PFSK-1 (cell line): ENCODE measurements at regions not wholly inside any gene's neighbourhood (a gene's known extent, or its start where the extent isn't known, plus 50 kb on each side); places are given as distances from the start of the nearest gene placed in this dataset.

Experiments used
- FOXP2 ChIP-seq: optimal IDR thresholded peaks from 2 replicates; pipeline ENCODE3; 2011; ENCODE audit warnings: borderline replicate concordance, control low read depth, inconsistent platforms; ENCODE audit not compliant: insufficient read depth; ENCODE audit errors: extremely low read length, extremely low read depth
- POLR2AphosphoS5 ChIP-seq: IDR thresholded peaks from 2 replicates; pipeline ENCODE4 v1.6.1; 2012; ENCODE audit warnings: low read depth, mild to moderate bottlenecking, control low read depth, low read length, moderate library complexity
- SIN3A ChIP-seq: IDR thresholded peaks from 2 replicates; pipeline ENCODE4 v1.6.1; 2012; ENCODE audit warnings: mild to moderate bottlenecking, low read length, moderate library complexity, borderline replicate concordance; ENCODE audit not compliant: insufficient read depth
- TAF1 ChIP-seq: IDR thresholded peaks from 2 replicates; pipeline ENCODE4 v1.6.1; 2012; ENCODE audit warnings: low read length, control low read depth, borderline replicate concordance; ENCODE audit not compliant: insufficient read depth
- TF ChIP-seq, protein P1 (sequence below), 2 experiments: IDR thresholded peaks; 2 replicates each; pipeline versions ENCODE4 v1.6.1 to v1.8.0; 2011 to 2012; ENCODE audit warnings: low read depth in 2 of 2, low read length in 2 of 2, control low read depth in 1 of 2, inconsistent platforms in 1 of 2, mild to moderate bottlenecking in 1 of 2, moderate library complexity in 1 of 2; ENCODE audit not compliant: insufficient read depth in 1 of 2

DNA sequence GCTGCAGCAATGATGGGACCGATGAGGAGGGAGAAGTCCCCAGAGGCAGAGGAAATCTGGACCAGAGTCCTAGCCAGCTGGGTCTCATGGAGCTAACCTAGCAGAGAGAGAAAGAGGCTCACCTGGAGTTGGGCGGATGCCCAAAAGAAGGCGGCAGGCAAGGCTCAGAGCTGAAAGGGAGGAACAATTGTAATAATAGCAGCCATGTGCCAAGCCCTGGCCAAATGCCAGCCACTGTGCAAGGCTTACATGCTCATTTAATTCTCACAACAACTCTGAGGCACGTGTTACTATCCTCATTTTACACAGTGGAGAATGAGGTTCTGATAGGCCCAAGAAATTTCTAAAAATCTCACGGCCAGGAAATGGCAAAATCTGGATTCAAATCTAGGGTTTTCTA, 50.0 kb upstream of the ZNF648 start:
- no peak for TF ChIP-seq SIN3A
- TF ChIP-seq, protein P1, sequence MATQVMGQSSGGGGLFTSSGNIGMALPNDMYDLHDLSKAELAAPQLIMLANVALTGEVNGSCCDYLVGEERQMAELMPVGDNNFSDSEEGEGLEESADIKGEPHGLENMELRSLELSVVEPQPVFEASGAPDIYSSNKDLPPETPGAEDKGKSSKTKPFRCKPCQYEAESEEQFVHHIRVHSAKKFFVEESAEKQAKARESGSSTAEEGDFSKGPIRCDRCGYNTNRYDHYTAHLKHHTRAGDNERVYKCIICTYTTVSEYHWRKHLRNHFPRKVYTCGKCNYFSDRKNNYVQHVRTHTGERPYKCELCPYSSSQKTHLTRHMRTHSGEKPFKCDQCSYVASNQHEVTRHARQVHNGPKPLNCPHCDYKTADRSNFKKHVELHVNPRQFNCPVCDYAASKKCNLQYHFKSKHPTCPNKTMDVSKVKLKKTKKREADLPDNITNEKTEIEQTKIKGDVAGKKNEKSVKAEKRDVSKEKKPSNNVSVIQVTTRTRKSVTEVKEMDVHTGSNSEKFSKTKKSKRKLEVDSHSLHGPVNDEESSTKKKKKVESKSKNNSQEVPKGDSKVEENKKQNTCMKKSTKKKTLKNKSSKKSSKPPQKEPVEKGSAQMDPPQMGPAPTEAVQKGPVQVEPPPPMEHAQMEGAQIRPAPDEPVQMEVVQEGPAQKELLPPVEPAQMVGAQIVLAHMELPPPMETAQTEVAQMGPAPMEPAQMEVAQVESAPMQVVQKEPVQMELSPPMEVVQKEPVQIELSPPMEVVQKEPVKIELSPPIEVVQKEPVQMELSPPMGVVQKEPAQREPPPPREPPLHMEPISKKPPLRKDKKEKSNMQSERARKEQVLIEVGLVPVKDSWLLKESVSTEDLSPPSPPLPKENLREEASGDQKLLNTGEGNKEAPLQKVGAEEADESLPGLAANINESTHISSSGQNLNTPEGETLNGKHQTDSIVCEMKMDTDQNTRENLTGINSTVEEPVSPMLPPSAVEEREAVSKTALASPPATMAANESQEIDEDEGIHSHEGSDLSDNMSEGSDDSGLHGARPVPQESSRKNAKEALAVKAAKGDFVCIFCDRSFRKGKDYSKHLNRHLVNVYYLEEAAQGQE (IDR thresholded peaks at IDR 0.05; ENCODE audit: insufficient read depth in 1 of 2, low read depth in 2 of 2, low read length in 2 of 2), result no peak
- TF ChIP-seq FOXP2, result no peak
- TF ChIP-seq POLR2AphosphoS5, result no peak
- TF ChIP-seq TAF1, result no peak
